ENCODE measurements at regions not wholly inside any gene's neighbourhood (a gene's known extent, or its start where the extent isn't known, plus 50 kb on each side); places are given as distances from the start of the nearest gene placed in this dataset.

DNA sequence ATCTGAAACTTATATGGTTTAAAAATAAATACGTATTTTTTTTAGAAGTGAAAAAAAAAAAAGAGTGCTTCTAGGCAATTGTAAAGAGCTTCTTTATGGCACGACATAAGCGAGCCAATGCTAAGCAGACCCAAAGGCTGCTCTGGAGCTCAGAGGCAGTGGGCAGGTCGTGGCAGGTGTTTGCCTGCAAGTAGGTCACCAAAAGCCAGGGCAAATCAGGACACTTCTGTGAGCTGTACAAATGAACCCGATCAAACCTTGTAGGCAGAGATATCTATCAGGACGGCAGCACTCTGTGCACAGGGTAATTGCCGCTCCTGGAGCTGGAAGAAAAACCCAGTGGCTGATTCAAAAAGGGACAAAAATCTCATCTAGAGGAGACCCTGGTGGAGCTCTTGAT, 75.9 kb downstream of the IRX2 start:
- H3K9me3 ChIP-seq (ENCODE audit: control insufficient read depth, low read length, poor library complexity, severe bottlenecking) = no peaks in the 10 kb centered on the region
- Mint-ChIP-seq H3K4me1 (no peaks in the 10 kb centered on the region), H3K27me3 (no peaks in the 10 kb centered on the region), H3K27ac (no peak overlapping the region), H3K36me3 (ENCODE audit: low read depth) (no peaks in the 10 kb centered on the region), H3K4me3 (no peak overlapping the region)
- DNase-seq (no peak), ATAC-seq (no peak)

DNA sequence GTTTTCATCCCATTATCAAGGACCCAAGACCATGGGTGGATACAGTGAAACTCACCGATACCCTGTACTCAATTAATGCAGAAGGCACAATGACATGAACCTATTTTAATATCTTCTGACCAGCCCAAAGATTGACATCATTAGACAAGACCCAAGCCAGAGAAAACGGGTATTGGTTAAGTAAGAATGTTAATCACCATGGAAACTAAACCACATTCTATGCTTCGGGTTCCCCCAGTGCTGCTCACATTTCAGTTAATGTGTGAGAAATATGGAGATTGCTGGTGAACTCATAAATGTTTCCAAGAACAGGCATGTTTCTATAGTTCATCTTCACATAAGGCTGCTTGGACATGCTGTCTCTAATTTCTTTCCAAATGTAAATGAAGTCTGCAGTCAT, 77.0 kb downstream of the IRX2 start:
- Mint-ChIP-seq H3K36me3 (ENCODE audit: low read depth) (no peaks in the 10 kb centered on the region), H3K4me1 (no peaks in the 10 kb centered on the region), H3K27me3 (no peaks in the 10 kb centered on the region), H3K27ac (no peak overlapping the region), H3K4me3 (no peak overlapping the region)
- no peaks in the 10 kb centered on the region for H3K9me3 ChIP-seq (ENCODE audit: control insufficient read depth, low read length, poor library complexity, severe bottlenecking)
- ATAC-seq (no peak), DNase-seq (no peak)

DNA sequence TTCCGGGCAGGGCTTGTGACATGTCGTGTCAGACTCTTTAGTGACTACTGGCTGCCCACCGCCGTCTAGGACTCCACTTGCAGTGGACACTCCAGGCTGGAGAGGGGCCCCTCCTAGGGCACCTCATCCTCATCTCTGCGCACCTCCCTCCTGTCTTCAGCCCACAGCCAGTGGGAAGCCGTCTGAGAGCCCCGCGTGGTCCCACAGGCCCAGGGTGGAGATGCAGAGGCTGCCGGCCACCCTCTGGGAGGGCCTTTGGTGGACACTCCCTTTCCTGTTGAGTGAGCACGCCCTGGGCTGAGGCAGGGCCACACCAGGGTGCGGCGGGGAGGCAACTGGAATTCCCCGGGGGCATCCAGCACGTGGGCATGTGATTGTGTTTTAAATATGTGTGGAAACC, 80.5 kb downstream of the IRX2 start:
- no peaks in the 10 kb centered on the region for H3K36me3 Mint-ChIP-seq (ENCODE audit: low read depth)
- no peak overlapping the region for H3K27ac Mint-ChIP-seq
- no peaks in the 10 kb centered on the region for H3K4me1 Mint-ChIP-seq
- ATAC-seq (no peak), DNase-seq (no peak)
- no peaks in the 10 kb centered on the region for H3K9me3 ChIP-seq (ENCODE audit: control insufficient read depth, low read length, poor library complexity, severe bottlenecking)
- H3K4me3 Mint-ChIP-seq = no peak overlapping the region
- H3K27me3 Mint-ChIP-seq = no peaks in the 10 kb centered on the region

DNA sequence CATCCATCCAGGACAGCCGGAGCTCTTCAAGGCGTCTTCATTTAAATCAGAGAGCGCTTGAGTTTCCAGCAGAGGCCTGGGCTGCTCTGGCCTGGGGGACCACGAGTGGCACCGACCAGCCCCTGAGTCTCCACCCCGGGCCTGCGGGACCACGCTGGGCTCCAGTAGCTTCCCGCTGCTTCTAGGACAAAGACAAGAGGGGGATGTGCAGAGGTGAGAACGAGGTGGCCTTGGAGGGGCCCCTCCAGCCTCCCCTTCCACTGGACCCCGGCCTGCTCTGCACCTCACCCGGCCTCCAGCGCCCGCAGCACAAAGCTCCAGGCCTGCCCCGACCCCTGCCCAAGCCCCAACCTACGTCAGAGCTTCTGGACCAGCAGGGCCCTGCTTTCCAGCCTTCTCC, 81.6 kb downstream of the IRX2 start:
- no peaks in the 10 kb centered on the region for H3K27me3 Mint-ChIP-seq
- no peak overlapping the region for H3K4me3 Mint-ChIP-seq
- DNase-seq (no peak), ATAC-seq (no peak)
- H3K4me1 Mint-ChIP-seq = no peaks in the 10 kb centered on the region
- H3K9me3 ChIP-seq (ENCODE audit: control insufficient read depth, low read length, poor library complexity, severe bottlenecking) = no peaks in the 10 kb centered on the region
- H3K36me3 Mint-ChIP-seq (ENCODE audit: low read depth) = no peaks in the 10 kb centered on the region
- H3K27ac Mint-ChIP-seq = no peak overlapping the region

DNA sequence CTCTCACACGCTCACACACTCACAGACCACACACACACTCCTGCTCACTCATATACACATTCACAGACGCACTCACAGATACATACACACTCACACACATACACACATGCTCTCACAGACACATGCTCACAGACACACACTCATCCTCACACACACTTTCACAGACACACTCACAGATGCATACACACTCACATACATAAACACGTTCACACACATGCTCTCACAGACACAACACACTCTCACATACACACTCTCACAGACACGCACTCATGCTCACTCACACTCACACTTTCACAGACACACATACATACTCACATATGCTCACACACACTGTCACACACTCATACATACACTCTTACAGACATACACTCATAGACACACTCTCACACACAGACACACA, 82.2 kb downstream of the IRX2 start:
- no peaks in the 10 kb centered on the region for H3K36me3 Mint-ChIP-seq (ENCODE audit: low read depth)

DNA sequence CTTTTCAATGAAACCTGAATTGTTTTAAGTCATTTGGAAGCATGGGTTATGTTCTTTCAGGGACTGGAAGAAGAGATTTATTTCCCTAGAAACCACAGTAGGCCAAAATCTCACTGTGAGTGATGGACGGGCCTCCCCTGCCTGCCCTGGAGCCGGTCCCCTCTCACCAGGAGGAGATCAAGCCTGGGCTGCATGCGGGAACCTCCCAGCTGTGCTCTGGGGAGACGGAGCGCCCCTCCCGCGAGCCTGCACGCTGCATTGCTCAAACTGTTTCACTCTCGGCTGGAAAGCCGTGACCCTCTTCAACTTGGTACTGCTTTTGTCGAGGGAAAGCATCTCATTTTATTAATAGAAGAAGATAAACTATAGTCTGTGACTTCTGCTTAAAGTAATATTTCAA, 85.4 kb downstream of the IRX2 start:
- Mint-ChIP-seq H3K36me3 (ENCODE audit: low read depth) (no peaks in the 10 kb centered on the region), H3K4me3 (no peak overlapping the region), H3K4me1 (no peaks in the 10 kb centered on the region), H3K27me3 (no peaks in the 10 kb centered on the region), H3K27ac (no peak overlapping the region)
- DNase-seq (no peak), ATAC-seq (no peak)
- no peaks in the 10 kb centered on the region for H3K9me3 ChIP-seq (ENCODE audit: control insufficient read depth, low read length, poor library complexity, severe bottlenecking)

More for the DNA sequence above, 82.2 kb downstream of the IRX2 start:
- H3K27me3 Mint-ChIP-seq = no peaks in the 10 kb centered on the region
- H3K27ac Mint-ChIP-seq = no peak overlapping the region
- no peaks in the 10 kb centered on the region for H3K9me3 ChIP-seq (ENCODE audit: control insufficient read depth, low read length, poor library complexity, severe bottlenecking)
- H3K4me1 Mint-ChIP-seq = no peaks in the 10 kb centered on the region
- no peak overlapping the region for H3K4me3 Mint-ChIP-seq
- DNase-seq (no peak), ATAC-seq (no peak)

DNA sequence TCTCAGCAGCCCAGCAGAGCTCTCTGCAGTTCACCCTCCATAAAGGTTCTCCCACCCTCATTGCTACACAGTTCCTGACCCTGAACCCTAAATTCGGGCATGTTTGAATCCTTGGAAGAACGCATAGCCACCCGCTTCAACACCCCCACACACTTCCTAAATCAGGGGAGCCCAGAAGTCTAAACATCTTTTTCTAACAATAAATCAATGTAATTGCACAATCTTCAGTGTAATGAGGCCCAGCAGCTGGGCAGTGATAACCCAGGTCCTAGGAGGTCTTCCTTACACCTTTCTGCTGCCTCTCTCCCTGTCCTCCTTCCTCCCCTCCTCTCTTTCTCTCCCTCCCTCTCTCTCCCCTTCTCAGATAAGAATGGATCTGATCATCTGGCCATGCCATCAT, 88.0 kb downstream of the IRX2 start:
- Mint-ChIP-seq H3K27me3 (no peaks in the 10 kb centered on the region), H3K4me3 (no peak overlapping the region), H3K27ac (no peak overlapping the region), H3K36me3 (ENCODE audit: low read depth) (no peaks in the 10 kb centered on the region), H3K4me1 (no peaks in the 10 kb centered on the region)
- no peaks in the 10 kb centered on the region for H3K9me3 ChIP-seq (ENCODE audit: control insufficient read depth, low read length, poor library complexity, severe bottlenecking)
- no peak for ATAC-seq
- DNase-seq = no peak

DNA sequence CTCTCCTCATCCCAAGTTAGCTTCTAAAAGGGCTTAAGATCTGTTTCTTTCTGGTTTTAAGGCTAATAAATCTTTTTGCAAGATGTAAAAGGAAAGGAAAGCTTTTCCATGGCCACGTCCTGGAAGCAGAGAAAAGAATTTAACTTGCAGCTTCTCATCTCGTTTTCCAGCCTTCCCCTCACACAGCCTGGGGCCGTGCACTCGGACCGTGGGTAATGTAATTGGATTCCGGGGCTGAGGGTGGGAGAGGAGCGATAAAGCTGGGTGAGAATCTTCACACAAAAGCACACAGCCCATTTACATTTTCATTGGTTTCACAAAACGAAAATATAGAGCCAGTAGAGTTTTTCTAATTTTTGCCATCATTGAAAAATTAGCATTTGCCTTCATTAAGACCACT, 91.2 kb downstream of the IRX2 start:
- H3K4me3 Mint-ChIP-seq = no peak overlapping the region
- no peak for DNase-seq
- no peaks in the 10 kb centered on the region for H3K27me3 Mint-ChIP-seq
- H3K36me3 Mint-ChIP-seq (ENCODE audit: low read depth) = no peaks in the 10 kb centered on the region
- ATAC-seq = no peak
- H3K27ac Mint-ChIP-seq = no peak overlapping the region
- H3K9me3 ChIP-seq (ENCODE audit: control insufficient read depth, low read length, poor library complexity, severe bottlenecking) = no peaks in the 10 kb centered on the region
- H3K4me1 Mint-ChIP-seq = no peaks in the 10 kb centered on the region

DNA sequence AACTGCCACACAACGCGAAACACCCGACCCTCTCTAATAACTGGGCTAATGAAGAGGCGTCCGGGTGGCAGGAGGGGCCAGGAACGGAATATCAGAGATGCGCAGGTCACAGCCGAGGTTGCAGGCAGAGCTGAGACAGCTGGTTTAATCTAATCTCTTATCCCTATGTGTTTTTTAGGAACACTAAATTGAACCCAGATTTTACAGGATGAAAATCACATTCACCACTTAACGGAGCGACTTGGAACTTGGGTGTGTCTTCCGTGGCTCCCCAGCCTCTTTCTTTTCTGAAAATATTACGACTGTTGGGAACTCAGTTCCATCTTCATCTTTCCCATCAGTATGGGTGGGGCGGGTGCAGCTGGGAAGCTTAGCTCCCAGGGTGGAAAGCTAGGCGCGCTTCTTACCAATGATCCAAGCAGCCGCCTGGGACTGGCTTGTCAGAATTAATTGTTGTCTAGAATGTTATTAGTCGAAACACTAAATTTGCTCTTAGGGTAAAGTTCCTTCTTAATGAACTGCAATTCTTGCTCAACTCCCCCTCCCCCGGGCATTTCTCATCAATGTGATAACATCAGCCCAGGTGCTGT, 92.5 kb downstream of the IRX2 start:
- H3K27ac Mint-ChIP-seq = no peak overlapping the region
- no peaks in the 10 kb centered on the region for H3K4me1 Mint-ChIP-seq
- H3K36me3 Mint-ChIP-seq (ENCODE audit: low read depth) = no peaks in the 10 kb centered on the region
- no peak overlapping the region for H3K4me3 Mint-ChIP-seq
- no peaks in the 10 kb centered on the region for H3K27me3 Mint-ChIP-seq
- H3K9me3 ChIP-seq (ENCODE audit: control insufficient read depth, low read length, poor library complexity, severe bottlenecking) = no peaks in the 10 kb centered on the region
- no peak for DNase-seq
- no peak for ATAC-seq

DNA sequence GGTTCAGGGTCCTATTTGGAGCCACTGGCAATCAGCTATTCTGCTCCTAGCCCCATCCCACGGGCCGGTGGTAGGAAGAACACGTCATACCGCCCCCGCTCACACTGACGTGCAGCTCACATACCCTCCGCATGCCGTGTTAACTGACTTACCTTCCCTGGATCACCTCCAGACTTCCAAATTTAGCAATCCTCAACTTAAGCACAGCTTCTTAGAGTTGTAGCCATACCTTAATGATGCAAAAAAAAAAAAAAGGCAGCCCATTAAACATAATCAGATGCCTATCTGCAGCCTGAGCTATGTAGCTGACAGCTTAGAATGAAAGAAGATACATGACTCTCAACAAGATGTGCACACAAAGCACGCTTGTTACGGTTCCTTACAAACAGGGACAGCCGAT, 93.0 kb downstream of the IRX2 start:
- Mint-ChIP-seq H3K4me3 (no peak overlapping the region), H3K27ac (no peak overlapping the region)

DNA sequence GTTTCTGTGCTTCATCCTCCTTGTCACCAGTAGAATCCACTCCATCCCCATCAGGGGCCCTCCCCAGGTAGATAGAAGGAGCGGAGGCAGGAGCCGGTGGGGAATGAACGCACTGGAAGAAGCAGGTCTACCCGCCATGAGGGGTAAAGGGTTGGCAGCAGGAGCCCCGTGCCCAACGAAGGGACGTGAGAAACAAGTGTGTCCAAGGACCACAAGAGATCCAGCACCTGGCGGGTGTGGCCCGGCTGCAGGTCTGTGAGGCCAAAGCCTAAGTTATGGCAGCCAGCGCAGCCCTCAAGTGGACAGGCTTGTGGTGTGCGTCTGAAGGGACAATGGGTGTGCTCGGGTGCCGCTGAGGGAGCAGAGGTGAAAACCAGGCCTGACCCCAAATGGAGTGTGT, 94.3 kb downstream of the IRX2 start:
- no peak for ATAC-seq
- no peaks in the 10 kb centered on the region for H3K9me3 ChIP-seq (ENCODE audit: control insufficient read depth, low read length, poor library complexity, severe bottlenecking)
- DNase-seq = no peak
- H3K4me3 Mint-ChIP-seq = no peak overlapping the region
- no peak overlapping the region for H3K27ac Mint-ChIP-seq
- no peaks in the 10 kb centered on the region for H3K27me3 Mint-ChIP-seq
- H3K36me3 Mint-ChIP-seq (ENCODE audit: low read depth) = no peaks in the 10 kb centered on the region
- H3K4me1 Mint-ChIP-seq = no peaks in the 10 kb centered on the region

More for the DNA sequence above, 93.0 kb downstream of the IRX2 start:
- H3K36me3 Mint-ChIP-seq (ENCODE audit: low read depth) = no peaks in the 10 kb centered on the region
- no peak for ATAC-seq
- no peaks in the 10 kb centered on the region for H3K27me3 Mint-ChIP-seq
- H3K9me3 ChIP-seq (ENCODE audit: control insufficient read depth, low read length, poor library complexity, severe bottlenecking) = no peaks in the 10 kb centered on the region
- H3K4me1 Mint-ChIP-seq = no peaks in the 10 kb centered on the region
- no peak for DNase-seq

DNA sequence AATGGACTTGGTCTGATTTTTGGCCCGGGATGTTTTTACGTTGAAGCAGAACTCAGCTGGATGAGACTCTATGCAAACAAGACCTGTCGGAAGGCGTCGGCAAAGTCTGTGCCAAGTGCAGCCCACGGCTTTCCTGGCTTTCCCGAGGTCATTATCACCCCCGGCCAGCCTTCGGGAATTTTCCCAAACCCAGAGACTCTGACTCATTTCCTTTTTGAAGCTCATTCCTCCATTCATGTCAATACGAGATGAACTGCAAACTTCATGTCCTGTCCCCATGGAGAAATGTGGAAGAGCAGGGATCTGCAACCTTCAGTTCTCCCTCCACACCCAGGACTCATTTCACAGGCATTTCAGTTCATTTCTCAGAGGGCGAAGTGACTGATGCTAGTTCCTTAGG, 95.3 kb downstream of the IRX2 start:
- no peaks in the 10 kb centered on the region for H3K4me1 Mint-ChIP-seq
- no peaks in the 10 kb centered on the region for H3K27me3 Mint-ChIP-seq
- no peak overlapping the region for H3K4me3 Mint-ChIP-seq
- H3K9me3 ChIP-seq (ENCODE audit: control insufficient read depth, low read length, poor library complexity, severe bottlenecking) = no peaks in the 10 kb centered on the region
- DNase-seq (no peak), ATAC-seq (no peak)
- H3K27ac Mint-ChIP-seq = no peak overlapping the region
- H3K36me3 Mint-ChIP-seq (ENCODE audit: low read depth) = no peaks in the 10 kb centered on the region

DNA sequence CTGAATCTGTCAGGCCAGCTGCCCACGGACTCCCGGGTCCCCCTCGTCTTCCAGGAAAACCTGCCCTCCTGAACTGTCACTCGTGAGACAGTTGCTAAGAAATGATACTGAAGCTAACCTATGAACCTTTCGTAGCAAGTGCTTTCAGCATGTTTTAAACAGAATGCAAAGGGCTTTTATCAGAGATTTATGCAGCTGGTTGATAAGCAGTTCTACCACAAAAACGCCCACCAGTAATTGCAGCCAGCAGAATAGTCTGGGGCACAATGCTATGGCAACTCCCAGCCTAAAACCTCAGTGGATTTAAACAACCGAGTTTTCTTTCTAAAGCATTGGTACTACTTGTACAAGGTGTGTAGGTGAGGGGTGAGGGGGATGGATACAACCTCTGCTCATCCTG, 97.5 kb downstream of the IRX2 start:
- ATAC-seq (no peak), DNase-seq (no peak)
- H3K27ac Mint-ChIP-seq = no peak overlapping the region
- H3K9me3 ChIP-seq (ENCODE audit: control insufficient read depth, low read length, poor library complexity, severe bottlenecking) = no peaks in the 10 kb centered on the region
- H3K4me1 Mint-ChIP-seq = no peaks in the 10 kb centered on the region
- H3K4me3 Mint-ChIP-seq = no peak overlapping the region
- H3K36me3 Mint-ChIP-seq (ENCODE audit: low read depth) = no peaks in the 10 kb centered on the region
- H3K27me3 Mint-ChIP-seq = no peaks in the 10 kb centered on the region

DNA sequence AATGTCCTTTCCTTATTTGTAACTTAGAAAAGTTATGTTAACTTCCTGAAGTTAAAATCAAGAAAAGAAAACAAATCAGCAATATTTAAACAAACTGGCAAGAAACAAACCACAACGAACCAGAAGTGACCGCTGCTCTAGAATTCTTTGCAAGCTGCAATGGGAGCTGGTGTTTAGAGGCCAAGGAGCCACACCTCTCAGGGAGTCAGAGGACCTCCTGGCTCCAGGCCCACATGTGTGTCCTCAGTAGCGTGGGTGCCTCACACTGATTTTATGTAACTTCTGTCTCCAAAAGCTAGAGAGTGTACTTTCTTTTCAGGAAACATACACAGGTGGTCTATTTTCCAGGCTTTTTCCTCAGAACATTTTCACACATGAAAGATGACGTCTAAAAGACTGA, 100.4 kb downstream of the IRX2 start:
- H3K27ac Mint-ChIP-seq = no peak overlapping the region
- H3K27me3 Mint-ChIP-seq = no peaks in the 10 kb centered on the region
- DNase-seq = no peak
- H3K4me1 Mint-ChIP-seq = no peaks in the 10 kb centered on the region
- no peaks in the 10 kb centered on the region for H3K9me3 ChIP-seq (ENCODE audit: control insufficient read depth, low read length, poor library complexity, severe bottlenecking)
- no peak for ATAC-seq
- no peak overlapping the region for H3K4me3 Mint-ChIP-seq
- no peaks in the 10 kb centered on the region for H3K36me3 Mint-ChIP-seq (ENCODE audit: low read depth)

All from T-helper 17 cell (primary cell).